Non-pigmented ciliary epithelial cell (primary cell): ENCODE measurements at regions not wholly inside any gene's neighbourhood (a gene's known extent, or its start where the extent isn't known, plus 50 kb on each side); places are given as distances from the start of the nearest gene placed in this dataset.

Experiments
- DNase-seq: peaks from one replicate; pipeline ENCODE4 v3.0.0-alpha.2; 2010; ENCODE audit warnings: low read depth

GRCh38 chr16:79369796-79370195 is 230.7 kb downstream of the MAF start:
- no peak for DNase-seq

GRCh38 chr16:79367822-79368221 is 232.7 kb downstream of the MAF start:
- DNase-seq = no peak

- no peak for DNase-seq
Observed at GRCh38 chr16:79366635-79367034, 233.9 kb downstream of the MAF start.

GRCh38 chr16:79365702-79366101 is 234.8 kb downstream of the MAF start:
- DNase-seq = no peak

- no peak for DNase-seq
Observed at GRCh38 chr16:79363484-79363883, 237.1 kb downstream of the MAF start.

- no peak for DNase-seq
Observed at GRCh38 chr16:79363035-79363434, 237.5 kb downstream of the MAF start.

GRCh38 chr16:79362300-79362970 is 238.1 kb downstream of the MAF start:
- no peak for DNase-seq

GRCh38 chr16:79361132-79361751 is 239.3 kb downstream of the MAF start:
- DNase-seq = no peak

GRCh38 chr16:79360267-79360666 is 240.3 kb downstream of the MAF start:
- no peak for DNase-seq

GRCh38 chr16:79359082-79359481 is 241.5 kb downstream of the MAF start:
- DNase-seq = no peak

- DNase-seq = no peak
Observed at GRCh38 chr16:79358188-79358587, 242.3 kb downstream of the MAF start.

- no peak for DNase-seq
Observed at GRCh38 chr16:79355600-79356358, 244.8 kb downstream of the MAF start.

GRCh38 chr16:79351927-79352326 is 248.6 kb downstream of the MAF start:
- no peak for DNase-seq

GRCh38 chr16:79349803-79350202 is 250.7 kb downstream of the MAF start:
- no peak for DNase-seq

- no peak for DNase-seq
Observed at GRCh38 chr16:79348521-79349306, 251.8 kb downstream of the MAF start.

- no peak for DNase-seq
Observed at GRCh38 chr16:79347277-79347676, 253.3 kb downstream of the MAF start.

GRCh38 chr16:79339863-79340262 is 260.7 kb downstream of the MAF start:
- DNase-seq = no peak

- DNase-seq = no peak
Observed at GRCh38 chr16:79337906-79338305, 262.6 kb downstream of the MAF start.

GRCh38 chr16:79336437-79337229 is 263.9 kb downstream of the MAF start:
- DNase-seq = no peak

- DNase-seq = no peak
Observed at GRCh38 chr16:79334127-79334526, 266.4 kb downstream of the MAF start.

- no peak for DNase-seq
Observed at GRCh38 chr16:79331066-79331465, 269.5 kb downstream of the MAF start.

GRCh38 chr16:79329967-79330366 is 270.6 kb downstream of the MAF start:
- no peak for DNase-seq
